Caco-2 (cell line): ENCODE measurements at regions not wholly inside any gene's neighbourhood (a gene's known extent, or its start where the extent isn't known, plus 50 kb on each side); places are given as distances from the start of the nearest gene placed in this dataset.
"Not testable (repeated sequence)": the region's sequence is repeated elsewhere in the genome, so short reads cannot be mapped to it uniquely, and the experiment has no call there.

ENCODE experiments used
- BruUV-seq: library from RNA; stranded (reverse); fragments of 400-500 nt; replicated peaks from 2 replicates; lab custom pipeline; 2021; lab: Mats Ljungman, UMichigan
- CTCF ChIA-PET: fragments of 300-600 bp; sonication (Branson Sonifier 250); formaldehyde crosslinking; loops from one replicate; lab custom pipeline; 2022; ENCODE audit warnings: antibody characterized with exemption; lab: Charles Lee
- POLR2A ChIA-PET: fragments of 300-600 bp; sonication (Branson Sonifier 250); formaldehyde crosslinking; loops from one replicate; lab custom pipeline; 2022; ENCODE audit warnings: antibody characterized with exemption; lab: Charles Lee
- DNase-seq, 2 experiments: peaks; one replicate each; pipeline versions ENCODE4 v3.0.0 to v3.0.0-alpha.2; 2020 to 2022
- H3K27me3 ChIP-seq: replicated peaks from 2 replicates; pipeline ENCODE4 v1.6.0; 2011; ENCODE audit warnings: low read length; ENCODE audit not compliant: control insufficient read depth, insufficient read depth
- H3K36me3 ChIP-seq: 2 replicates; pipeline ENCODE4 v1.5.1; 2011; ENCODE audit warnings: low read length; ENCODE audit not compliant: control insufficient read depth, insufficient read depth
- H3K4me1 ChIP-seq: fragments of 250-450 bp; sonication (Bioruptor Pico); 2 replicates; pipeline ENCODE4 v1.5.1; 2020; ENCODE audit warnings: mild to moderate bottlenecking
- H3K4me3 ChIP-seq: 2 replicates; pipeline ENCODE4 v1.5.1; 2011; ENCODE audit warnings: low read depth, mild to moderate bottlenecking, control low read depth, low read length
- H3K9me3 ChIP-seq: fragments of 250-450 bp; sonication (Bioruptor Pico); 2 replicates; pipeline ENCODE4 v1.5.1; 2020; ENCODE audit warnings: mild to moderate bottlenecking, moderate library complexity
- H3K27ac Mint-ChIP-seq: one replicate; pipeline ENCODE4 v1.8.0; 2022; ENCODE audit warnings: mixed read lengths; ENCODE audit not compliant: unreplicated experiment
- H3K27me3 Mint-ChIP-seq: one replicate; pipeline ENCODE4 v1.8.0; 2022; ENCODE audit warnings: mixed read lengths; ENCODE audit not compliant: insufficient read depth, unreplicated experiment
- H3K36me3 Mint-ChIP-seq: one replicate; pipeline ENCODE4 v1.8.0; 2022; ENCODE audit warnings: mild to moderate bottlenecking, mixed read lengths; ENCODE audit not compliant: insufficient read depth, unreplicated experiment
- H3K4me1 Mint-ChIP-seq: one replicate; pipeline ENCODE4 v1.8.0; 2022; ENCODE audit warnings: low read depth, mixed read lengths; ENCODE audit not compliant: unreplicated experiment
- H3K4me3 Mint-ChIP-seq: one replicate; pipeline ENCODE4 v1.8.0; 2022; ENCODE audit warnings: mild to moderate bottlenecking, moderate library complexity, mixed read lengths; ENCODE audit not compliant: unreplicated experiment
- H3K9me3 Mint-ChIP-seq: one replicate; pipeline ENCODE4 v1.8.0; 2022; ENCODE audit warnings: mixed read lengths; ENCODE audit not compliant: unreplicated experiment
- intact Hi-C: fragments of 100-400 bp; cut with micrococcal nuclease; formaldehyde crosslinking; loops from one replicate; pipeline ENCODE4 v1.10.0; 2022; ENCODE audit not compliant: unreplicated experiment
- TF ChIP-seq, protein P1 (sequence below), 2 experiments: fragments of 200-600 bp in 1 of 2; IDR thresholded peaks; 1 replicate in 1 of 2; 2 replicates in 1 of 2; pipeline versions ENCODE4 v1.5.1 to v1.8.0; 2011 to 2022; ENCODE audit warnings: antibody characterized with exemption in 1 of 2, control low read depth in 1 of 2, inconsistent platforms in 1 of 2, low read depth in 1 of 2, low read length in 1 of 2, mild to moderate bottlenecking in 1 of 2, moderate library complexity in 1 of 2; ENCODE audit not compliant: insufficient read depth in 1 of 2, severe bottlenecking in 1 of 2, unreplicated experiment in 1 of 2

DNA sequence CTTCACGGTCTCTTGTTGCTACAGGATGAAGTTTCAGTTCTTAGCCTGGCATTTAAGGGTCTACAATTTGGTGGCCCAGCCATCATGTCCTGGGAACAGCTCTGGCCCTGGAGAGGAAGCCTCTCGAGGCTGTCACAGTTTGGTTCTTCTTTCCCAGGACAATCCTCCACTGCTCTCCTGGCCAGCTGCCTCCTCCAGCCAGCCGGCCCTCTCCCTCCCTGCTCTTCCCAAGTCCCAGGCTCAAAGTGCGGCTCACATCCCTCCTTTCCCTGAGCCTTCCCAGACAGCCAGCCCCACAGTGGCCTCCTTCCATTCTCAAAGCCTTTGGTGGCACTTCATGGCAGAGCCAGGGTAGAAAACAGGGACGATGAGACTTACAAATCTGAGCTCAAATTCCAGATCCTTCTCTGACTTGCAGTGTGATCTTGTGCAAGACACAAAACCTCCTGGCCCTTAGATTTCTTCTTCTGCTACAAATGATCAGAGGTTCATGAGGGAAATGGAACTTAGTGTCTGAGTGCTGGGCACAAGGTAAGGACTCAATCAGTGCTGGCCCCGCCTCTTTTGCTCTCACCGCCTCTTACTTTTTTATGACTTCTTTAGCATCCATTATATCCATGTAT is 223.8 kb upstream of the ECI2 start:
- no TSS peak for BruUV-seq
- Mint-ChIP-seq H3K4me1 (no peaks in the 10 kb centered on the region), H3K9me3 (peaks cover 9% of the 10 kb centered on the region), H3K36me3 (no peaks in the 10 kb centered on the region), H3K27ac (no peak overlapping the region), H3K4me3 (no peak overlapping the region), H3K27me3 (no peaks in the 10 kb centered on the region)
- ChIA-PET POLR2A (no interaction called here), CTCF (no interaction called here)
- DNase-seq: no peak
- H3K9me3 ChIP-seq: no peaks in the 10 kb centered on the region
- no peak overlapping the region for H3K4me3 ChIP-seq
- H3K36me3 ChIP-seq: no peaks in the 10 kb centered on the region
- no peaks in the 10 kb centered on the region for H3K4me1 ChIP-seq
- H3K27me3 ChIP-seq: no peaks in the 10 kb centered on the region
- TF ChIP-seq, protein P1, sequence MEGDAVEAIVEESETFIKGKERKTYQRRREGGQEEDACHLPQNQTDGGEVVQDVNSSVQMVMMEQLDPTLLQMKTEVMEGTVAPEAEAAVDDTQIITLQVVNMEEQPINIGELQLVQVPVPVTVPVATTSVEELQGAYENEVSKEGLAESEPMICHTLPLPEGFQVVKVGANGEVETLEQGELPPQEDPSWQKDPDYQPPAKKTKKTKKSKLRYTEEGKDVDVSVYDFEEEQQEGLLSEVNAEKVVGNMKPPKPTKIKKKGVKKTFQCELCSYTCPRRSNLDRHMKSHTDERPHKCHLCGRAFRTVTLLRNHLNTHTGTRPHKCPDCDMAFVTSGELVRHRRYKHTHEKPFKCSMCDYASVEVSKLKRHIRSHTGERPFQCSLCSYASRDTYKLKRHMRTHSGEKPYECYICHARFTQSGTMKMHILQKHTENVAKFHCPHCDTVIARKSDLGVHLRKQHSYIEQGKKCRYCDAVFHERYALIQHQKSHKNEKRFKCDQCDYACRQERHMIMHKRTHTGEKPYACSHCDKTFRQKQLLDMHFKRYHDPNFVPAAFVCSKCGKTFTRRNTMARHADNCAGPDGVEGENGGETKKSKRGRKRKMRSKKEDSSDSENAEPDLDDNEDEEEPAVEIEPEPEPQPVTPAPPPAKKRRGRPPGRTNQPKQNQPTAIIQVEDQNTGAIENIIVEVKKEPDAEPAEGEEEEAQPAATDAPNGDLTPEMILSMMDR (IDR thresholded peaks at IDR 0.05; ENCODE audit: insufficient read depth in 1 of 2, low read depth in 1 of 2, low read length in 1 of 2, severe bottlenecking in 1 of 2, unreplicated experiment in 1 of 2): no peak
- intact Hi-C loops: no loop called here

DNA sequence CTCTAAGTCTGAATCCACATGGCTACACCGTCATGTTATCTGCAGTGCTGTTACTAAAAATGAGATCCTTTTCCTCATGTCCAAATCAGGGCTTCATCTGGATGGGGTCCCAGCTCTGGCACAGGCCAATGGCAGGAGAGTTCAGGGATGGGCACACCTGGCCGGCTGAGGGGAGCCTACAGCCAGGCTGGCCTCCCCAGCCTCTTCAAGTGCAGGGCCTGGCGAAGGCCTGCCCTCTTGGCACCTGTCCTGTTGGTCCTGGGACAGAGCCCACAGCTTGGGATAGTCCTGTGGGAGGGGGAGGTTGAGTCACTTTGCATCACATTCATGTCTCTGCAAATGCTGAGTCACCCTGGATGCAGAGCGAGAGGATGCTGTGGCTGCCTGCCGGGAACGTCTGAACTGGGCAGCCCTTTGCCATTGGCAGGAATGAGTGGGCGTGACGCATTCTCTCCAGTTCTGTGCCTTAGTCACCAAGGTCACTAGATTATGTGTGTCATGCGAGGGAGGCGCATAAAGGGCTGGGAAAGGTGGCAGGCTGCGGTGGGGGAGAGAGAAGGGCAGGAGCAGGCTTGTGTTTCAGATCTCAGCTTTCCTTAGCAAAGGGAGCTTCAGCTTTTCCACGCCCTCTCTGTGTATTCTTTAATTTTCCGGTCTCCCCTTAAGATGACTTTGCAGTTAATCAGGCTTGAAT is 223.2 kb upstream of the ECI2 start:
- no TSS peak for BruUV-seq
- Mint-ChIP-seq H3K4me1 (no peaks in the 10 kb centered on the region), H3K27ac (no peak overlapping the region), H3K27me3 (no peaks in the 10 kb centered on the region), H3K36me3 (no peaks in the 10 kb centered on the region), H3K9me3 (peaks cover 9% of the 10 kb centered on the region), H3K4me3 (no peak overlapping the region)
- Histone ChIP-seq H3K36me3 (no peaks in the 10 kb centered on the region), H3K9me3 (no peaks in the 10 kb centered on the region), H3K4me1 (no peaks in the 10 kb centered on the region), H3K4me3 (no peak overlapping the region), H3K27me3 (no peaks in the 10 kb centered on the region)
- POLR2A ChIA-PET: no interaction called here
- TF ChIP-seq, protein P1 (IDR thresholded peaks at IDR 0.05; ENCODE audit: insufficient read depth in 1 of 2, low read depth in 1 of 2, low read length in 1 of 2, severe bottlenecking in 1 of 2, unreplicated experiment in 1 of 2): no peak
- CTCF ChIA-PET: no interaction called here
- intact Hi-C loops: no loop called here
- peak; percentile 11 to 61 for DNase-seq

DNA sequence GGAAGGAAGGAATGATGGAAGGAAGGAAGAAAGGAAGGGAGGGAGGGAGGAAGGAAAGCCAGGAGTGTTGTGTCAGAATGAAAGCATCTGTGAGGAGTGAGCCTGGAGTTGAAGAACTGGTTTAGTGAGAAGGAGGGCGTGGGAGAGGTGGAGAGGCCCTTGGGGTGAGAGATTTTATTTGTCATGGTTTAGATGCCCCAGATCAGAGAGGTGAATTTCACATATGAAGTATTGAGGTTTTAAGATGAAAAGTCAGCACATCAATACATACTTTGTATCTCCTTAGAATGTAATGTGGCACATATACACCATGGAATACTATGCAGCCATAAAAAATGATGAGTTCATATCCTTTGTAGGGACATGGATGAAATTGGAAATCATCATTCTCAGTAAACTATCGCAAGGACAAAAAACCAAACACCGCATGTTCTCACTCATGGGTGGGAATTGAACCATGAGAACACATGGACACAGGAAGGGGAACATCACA is 222.3 kb upstream of the ECI2 start:
- H3K27me3 Mint-ChIP-seq, H3K4me1 Mint-ChIP-seq, H3K27ac Mint-ChIP-seq, intact Hi-C loops, H3K4me1 ChIP-seq, H3K9me3 ChIP-seq, H3K36me3 Mint-ChIP-seq, H3K27me3 ChIP-seq, POLR2A ChIA-PET, CTCF ChIA-PET, BruUV-seq, H3K4me3 ChIP-seq, DNase-seq, H3K36me3 ChIP-seq, H3K4me3 Mint-ChIP-seq, H3K9me3 Mint-ChIP-seq: not testable (repeated sequence)
